ENCODE measurements at regions not wholly inside any gene's neighbourhood (a gene's known extent, or its start where the extent isn't known, plus 50 kb on each side); places are given as distances from the start of the nearest gene placed in this dataset.
"Not testable (repeated sequence)": the region's sequence is repeated elsewhere in the genome, so short reads cannot be mapped to it uniquely, and the experiment has no call there.

- no peak overlapping the region for H3K4me3 ChIP-seq (ENCODE audit: low read depth, low read length)
- no peak for TF ChIP-seq CTCF (IDR thresholded peaks at IDR 0.05; ENCODE audit: insufficient read depth, low read length, missing control alignments)
- POLR2A ChIA-PET = no interaction called here
- CTCF ChIA-PET = no interaction called here
- no peak for DNase-seq (ENCODE audit: low read depth, low spot score)
These were observed 268.2 kb downstream of the RPIA start for GRCh38 chr2:88959480-88960204.

GRCh38 chr2:88961323-88961722 lies 269.9 kb downstream of the RPIA start:
- POLR2A ChIA-PET; H3K4me3 ChIP-seq (ENCODE audit: low read depth, low read length); CTCF ChIA-PET; DNase-seq (ENCODE audit: low read depth, low spot score): not testable (repeated sequence)

GRCh38 chr2:88967844-88968243 lies 276.4 kb downstream of the RPIA start:
- H3K4me3 ChIP-seq (ENCODE audit: low read depth, low read length) = no peak overlapping the region
- TF ChIP-seq CTCF (IDR thresholded peaks at IDR 0.05; ENCODE audit: insufficient read depth, low read length, missing control alignments) = no peak
- ChIA-PET POLR2A (no interaction called here), CTCF (no interaction called here)
- DNase-seq (ENCODE audit: low read depth, low spot score) = no peak

- H3K4me3 ChIP-seq (ENCODE audit: low read depth, low read length); DNase-seq (ENCODE audit: low read depth, low spot score); CTCF ChIA-PET; POLR2A ChIA-PET: not testable (repeated sequence)
These were observed 286.5 kb downstream of the RPIA start for GRCh38 chr2:88978011-88978410.

GRCh38 chr2:88978446-88978845 lies 287.0 kb downstream of the RPIA start:
- DNase-seq (ENCODE audit: low read depth, low spot score); POLR2A ChIA-PET; CTCF ChIA-PET; H3K4me3 ChIP-seq (ENCODE audit: low read depth, low read length): not testable (repeated sequence)

- DNase-seq (ENCODE audit: low read depth, low spot score); H3K4me3 ChIP-seq (ENCODE audit: low read depth, low read length); CTCF ChIA-PET; POLR2A ChIA-PET: not testable (repeated sequence)
These were observed 292.6 kb downstream of the RPIA start for GRCh38 chr2:88984079-88984478.

GRCh38 chr2:88986721-88987330 lies 295.4 kb downstream of the RPIA start:
- DNase-seq (ENCODE audit: low read depth, low spot score); CTCF ChIA-PET; H3K4me3 ChIP-seq (ENCODE audit: low read depth, low read length); POLR2A ChIA-PET: not testable (repeated sequence)

- POLR2A ChIA-PET, CTCF ChIA-PET: not testable (repeated sequence)
These were observed 297.1 kb downstream of the RPIA start for GRCh38 chr2:88988617-88989016.

GRCh38 chr2:88992819-88993218 lies 301.3 kb downstream of the RPIA start:
- H3K4me3 ChIP-seq (ENCODE audit: low read depth, low read length); CTCF ChIA-PET; POLR2A ChIA-PET; DNase-seq (ENCODE audit: low read depth, low spot score): not testable (repeated sequence)

More at GRCh38 chr2:88988617-88989016, 297.1 kb downstream of the RPIA start:
- DNase-seq (ENCODE audit: low read depth, low spot score); H3K4me3 ChIP-seq (ENCODE audit: low read depth, low read length): not testable (repeated sequence)

- CTCF ChIA-PET; DNase-seq (ENCODE audit: low read depth, low spot score); POLR2A ChIA-PET; H3K4me3 ChIP-seq (ENCODE audit: low read depth, low read length): not testable (repeated sequence)
These were observed 303.4 kb downstream of the RPIA start for GRCh38 chr2:88994856-88995255.

GRCh38 chr2:88996588-88996987 lies 305.1 kb downstream of the RPIA start:
- POLR2A ChIA-PET; H3K4me3 ChIP-seq (ENCODE audit: low read depth, low read length); CTCF ChIA-PET: not testable (repeated sequence)

More at GRCh38 chr2:88996588-88996987, 305.1 kb downstream of the RPIA start:
- not testable (repeated sequence) for DNase-seq (ENCODE audit: low read depth, low spot score)

All from AG04449 (cell line).